IMR-90 (cell line): ENCODE measurements at regions not wholly inside any gene's neighbourhood (a gene's known extent, or its start where the extent isn't known, plus 50 kb on each side); places are given as distances from the start of the nearest gene placed in this dataset.

Experiments used
- ATAC-seq: fragments of 200-7000 bp; cut with Tn5 transposase; 2 replicates; pipeline ENCODE4 v1.9.1; 2020; ENCODE audit warnings: low read depth, mild to moderate bottlenecking, moderate library complexity
- BruUV-seq: library from RNA; stranded (reverse); fragments of 400-500 nt; replicated peaks from 2 replicates; lab custom pipeline; 2021; lab: Mats Ljungman, UMichigan
- CTCF ChIA-PET: fragments of 300-600 bp; formaldehyde crosslinking; extraction: SDS; loops from one replicate; lab custom pipeline; 2021; ENCODE audit warnings: antibody characterized with exemption; lab: Yijun Ruan, JAX
- POLR2A ChIA-PET: fragments of 300-600 bp; sonication (Branson Sonifier 250); formaldehyde crosslinking; loops from one replicate; lab custom pipeline; 2022; ENCODE audit warnings: antibody characterized with exemption; ENCODE audit not compliant: unreplicated experiment; lab: Charles Lee
- DNase-seq: peaks from one replicate; pipeline ENCODE4 v3.0.0; 2013
- H2AFZ ChIP-seq: replicated peaks from 2 replicates; pipeline ENCODE3; 2013; ENCODE audit warnings: low read length, mild to moderate bottlenecking; ENCODE audit not compliant: poor library complexity
- H2AK5ac ChIP-seq: 2 replicates; pipeline ENCODE4 v1.6.1; 2013; ENCODE audit warnings: low read depth, low read length, inconsistent platforms
- H2AK9ac ChIP-seq: replicated peaks from 2 replicates; pipeline ENCODE3; 2013; ENCODE audit warnings: mild to moderate bottlenecking, low read depth, low read length, moderate library complexity; ENCODE audit not compliant: poor library complexity
- H2BK120ac ChIP-seq: 2 replicates; pipeline ENCODE4 v1.6.1; 2013; ENCODE audit warnings: low read depth, low read length, inconsistent platforms
- H2BK15ac ChIP-seq: 3 replicates; pipeline ENCODE4 v1.6.1; 2013; ENCODE audit warnings: low read depth, low read length, inconsistent platforms
- H2BK20ac ChIP-seq: 2 replicates; pipeline ENCODE4 v1.6.1; 2013; ENCODE audit warnings: low read depth, mild to moderate bottlenecking, inconsistent platforms, low read length, moderate library complexity
- H2BK5ac ChIP-seq: 2 replicates; pipeline ENCODE4 v1.6.1; 2013; ENCODE audit warnings: mild to moderate bottlenecking, low read depth, low read length, inconsistent platforms; ENCODE audit not compliant: poor library complexity, severe bottlenecking
- H3K14ac ChIP-seq: replicated peaks from 2 replicates; pipeline ENCODE4 v1.6.1; 2013; ENCODE audit warnings: low read depth, low read length, inconsistent platforms
- H3K18ac ChIP-seq: 2 replicates; pipeline ENCODE4 v1.6.1; 2013; ENCODE audit warnings: low read depth, low read length, control low read depth
- H3K23ac ChIP-seq: 2 replicates; pipeline ENCODE4 v1.6.1; 2013; ENCODE audit warnings: low read depth, low read length, inconsistent platforms
- H3K27ac ChIP-seq: 2 replicates; pipeline ENCODE4 v1.5.1; 2013; ENCODE audit warnings: mild to moderate bottlenecking, control low read depth, low read length; ENCODE audit not compliant: insufficient read depth
- H3K27me3 ChIP-seq: 2 replicates; pipeline ENCODE4 v1.6.1; 2013; ENCODE audit warnings: low read length; ENCODE audit not compliant: control insufficient read depth, insufficient read depth
- H3K36me3 ChIP-seq: 2 replicates; pipeline ENCODE4 v1.6.1; 2013; ENCODE audit warnings: low read length, mixed read lengths; ENCODE audit not compliant: control insufficient read depth, insufficient read depth
- H3K4ac ChIP-seq: 2 replicates; pipeline ENCODE4 v1.6.1; 2013; ENCODE audit warnings: low read depth, low read length, inconsistent platforms
- H3K4me1 ChIP-seq: 2 replicates; pipeline ENCODE4 v1.6.1; 2013; ENCODE audit warnings: low read length, mixed read lengths; ENCODE audit not compliant: control insufficient read depth, insufficient read depth
- H3K4me2 ChIP-seq: 2 replicates; pipeline ENCODE4 v1.6.1; 2013; ENCODE audit warnings: low read depth, mild to moderate bottlenecking, control low read depth, low read length, moderate library complexity
- H3K4me3 ChIP-seq: 2 replicates; pipeline ENCODE4 v1.5.1; 2013; ENCODE audit warnings: low read depth, mild to moderate bottlenecking, control low read depth, low read length, moderate library complexity; ENCODE audit not compliant: insufficient read depth
- H3K56ac ChIP-seq: 2 replicates; pipeline ENCODE4 v1.6.1; 2013; ENCODE audit warnings: low read length, inconsistent platforms; ENCODE audit not compliant: insufficient read depth; ENCODE audit errors: extremely low read depth
- H3K79me1 ChIP-seq, 2 experiments: 2 replicates each; pipeline ENCODE4 v1.6.1; 2013; ENCODE audit warnings: low read length in 2 of 2, inconsistent platforms in 1 of 2, low read depth in 1 of 2
- H3K9ac ChIP-seq: 2 replicates; pipeline ENCODE4 v1.6.1; 2013; ENCODE audit warnings: low read depth, low read length, control low read depth
- H3K9me1 ChIP-seq: 2 replicates; pipeline ENCODE4 v1.6.1; 2013; ENCODE audit warnings: low read length, inconsistent platforms; ENCODE audit not compliant: insufficient read depth
- H3K9me3 ChIP-seq: 2 replicates; pipeline ENCODE4 v1.6.1; 2013; ENCODE audit warnings: low read length; ENCODE audit not compliant: control insufficient read depth, insufficient read depth
- H4K20me1 ChIP-seq: 2 replicates; pipeline ENCODE4 v1.6.1; 2013; ENCODE audit warnings: low read length, inconsistent platforms; ENCODE audit not compliant: insufficient read depth
- H4K5ac ChIP-seq: 2 replicates; pipeline ENCODE4 v1.6.1; 2013; ENCODE audit warnings: mild to moderate bottlenecking, low read depth, low read length, control low read depth
- H4K8ac ChIP-seq, 2 experiments: 2 replicates each; pipeline ENCODE4 v1.6.1; 2013; ENCODE audit warnings: low read depth in 2 of 2, low read length in 2 of 2, control low read depth in 1 of 2, inconsistent platforms in 1 of 2
- H4K91ac ChIP-seq: 2 replicates; pipeline ENCODE4 v1.6.1; 2013; ENCODE audit warnings: low read depth, low read length, inconsistent platforms; ENCODE audit not compliant: insufficient read depth
- BHLHE40 ChIP-seq: fragments of 150-350 bp; IDR thresholded peaks from 2 replicates; pipeline ENCODE4 v1.6.1; 2016; ENCODE audit warnings: mild to moderate bottlenecking, low read depth, low read length
- CEBPB ChIP-seq: IDR thresholded peaks from 2 replicates; pipeline ENCODE4 v1.6.1; 2012; ENCODE audit warnings: low read depth, low read length, improper control_type of control experiment
- FOS ChIP-seq: fragments of 150-350 bp; IDR thresholded peaks from 2 replicates; pipeline ENCODE4 v1.6.1; 2016; ENCODE audit warnings: low read depth, low read length
- MAZ ChIP-seq: IDR thresholded peaks from 2 replicates; pipeline ENCODE4 v1.6.1; 2012; ENCODE audit warnings: low read depth, mild to moderate bottlenecking, low read length, improper control_type of control experiment, moderate library complexity, borderline replicate concordance
- MXI1 ChIP-seq: IDR thresholded peaks from 2 replicates; pipeline ENCODE4 v1.6.1; 2012; ENCODE audit warnings: low read depth, mild to moderate bottlenecking, low read length, moderate library complexity, borderline replicate concordance
- NFE2L2 ChIP-seq: fragments of 150-350 bp; IDR thresholded peaks from 2 replicates; pipeline ENCODE4 v1.6.1; 2016; ENCODE audit warnings: low read depth, mild to moderate bottlenecking, low read length
- POLR2A ChIP-seq: IDR thresholded peaks from 2 replicates; pipeline ENCODE4 v1.6.1; 2012; ENCODE audit warnings: mild to moderate bottlenecking, low read depth, low read length
- RAD21 ChIP-seq: IDR thresholded peaks from 2 replicates; pipeline ENCODE4 v1.6.1; 2012; ENCODE audit warnings: low read length, improper control_type of control experiment
- RCOR1 ChIP-seq: IDR thresholded peaks from 2 replicates; pipeline ENCODE4 v1.6.1; 2012; ENCODE audit warnings: mild to moderate bottlenecking, low read length, improper control_type of control experiment; ENCODE audit not compliant: insufficient replicate concordance
- RFX5 ChIP-seq: IDR thresholded peaks from 2 replicates; pipeline ENCODE4 v1.8.0; 2012; ENCODE audit warnings: low read depth, mild to moderate bottlenecking, low read length, moderate library complexity
- SMC3 ChIP-seq: fragments of 150-350 bp; IDR thresholded peaks from 2 replicates; pipeline ENCODE4 v1.6.1; 2016; ENCODE audit warnings: low read depth, mild to moderate bottlenecking, antibody characterized with exemption, low read length, moderate library complexity
- WGBS, 2 experiments: methylation state at CpG; one replicate each; pipeline versions ENCODE4 v1.1.5 to v1.1.7; 2013; ENCODE audit warnings: missing lambda C conversion rate in 2 of 2; ENCODE audit not compliant: insufficient read length in 1 of 2; ENCODE audit errors: extremely low coverage in 2 of 2; 5-methylcytosine and 5-hydroxymethylcytosine counted together
- dilution Hi-C: fragments of 300-500 bp; cut with HindIII; formaldehyde crosslinking; loops from one replicate; pipeline ENCODE4 v1.14.3; 2018; ENCODE audit warnings: low sequenced_read_pairs; ENCODE audit not compliant: unreplicated experiment
- in situ Hi-C: fragments of 300-500 bp; cut with MboI; formaldehyde crosslinking; loops from 3 replicates; pipeline ENCODE4 v1.14.3; 2019; ENCODE audit warnings: low sequenced_read_pairs, inconsistent platforms, mixed read lengths
- intact Hi-C: fragments of 100-400 bp; cut with micrococcal nuclease; formaldehyde crosslinking; loops from 2 replicates; pipeline ENCODE4 v1.10.0; 2022
- TF ChIP-seq, protein P1 (sequence below): fragments of 150-350 bp; IDR thresholded peaks from 2 replicates; pipeline ENCODE4 v1.6.1; 2016; ENCODE audit warnings: low read depth, mild to moderate bottlenecking, low read length, moderate library complexity, borderline replicate concordance

DNA sequence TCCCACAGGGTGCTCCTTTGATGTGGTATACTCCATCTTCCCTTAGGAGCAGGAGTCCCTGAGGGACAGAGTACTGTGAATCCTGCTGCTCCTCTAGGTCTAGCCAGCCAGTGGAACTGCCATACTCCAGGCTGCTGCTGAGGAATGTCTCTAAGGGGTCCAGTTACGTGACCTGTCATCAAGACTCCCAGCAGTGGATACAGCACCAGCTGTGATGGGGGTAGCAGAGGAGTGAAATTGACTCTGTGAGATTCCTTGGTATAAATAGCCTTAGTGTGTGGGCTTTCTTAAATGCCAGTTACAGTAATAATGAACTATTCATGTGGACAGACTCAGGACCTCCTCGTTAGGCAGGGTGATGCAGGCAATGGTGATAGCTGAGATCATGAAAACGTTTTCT is 140.4 kb upstream of the LUZP2 start:
- Histone ChIP-seq H3K36me3 (no peaks in the 10 kb centered on the region), H3K4me3 (no peak overlapping the region), H4K20me1 (no peaks in the 10 kb centered on the region), H3K9me3 (no peaks in the 10 kb centered on the region), H3K9ac (no peak overlapping the region), H3K27me3 (no peaks in the 10 kb centered on the region), H3K79me1 (no peaks in the 10 kb centered on the region), H4K8ac (no peak overlapping the region), H4K91ac (no peak overlapping the region), H3K14ac (no peak overlapping the region), H2BK5ac (no peak overlapping the region), H2BK20ac (no peak overlapping the region), H3K56ac (no peak overlapping the region), H2BK120ac (no peak overlapping the region), H2AK5ac (no peak overlapping the region), H4K5ac (no peak overlapping the region), H3K23ac (no peak overlapping the region), H3K9me1 (no peaks in the 10 kb centered on the region), H3K4me1 (peaks cover 2% of the 10 kb centered on the region; the same call in 1 of the 2 replicates), H3K4me2 (no peak overlapping the region), H2AK9ac (peak overlapping the region; percentile 61), H3K18ac (no peak overlapping the region), H2BK15ac (no peak overlapping the region), H3K4ac (no peak overlapping the region), H2AFZ (peak overlapping the region; percentile 43), H3K27ac (no peak overlapping the region)
- ChIA-PET POLR2A (no interaction called here), CTCF (no interaction called here)
- ATAC-seq (no peak), DNase-seq (peak; percentile 1)
- in situ Hi-C loops: no loop called here
- TF ChIP-seq POLR2A (no peak), RCOR1 (no peak), MAZ (no peak), RFX5 (no peak), NFE2L2 (no peak), BHLHE40 (no peak), FOS (no peak), MXI1 (no peak), CEBPB (no peak), RAD21 (no peak), SMC3 (no peak)
- TF ChIP-seq, protein P1, sequence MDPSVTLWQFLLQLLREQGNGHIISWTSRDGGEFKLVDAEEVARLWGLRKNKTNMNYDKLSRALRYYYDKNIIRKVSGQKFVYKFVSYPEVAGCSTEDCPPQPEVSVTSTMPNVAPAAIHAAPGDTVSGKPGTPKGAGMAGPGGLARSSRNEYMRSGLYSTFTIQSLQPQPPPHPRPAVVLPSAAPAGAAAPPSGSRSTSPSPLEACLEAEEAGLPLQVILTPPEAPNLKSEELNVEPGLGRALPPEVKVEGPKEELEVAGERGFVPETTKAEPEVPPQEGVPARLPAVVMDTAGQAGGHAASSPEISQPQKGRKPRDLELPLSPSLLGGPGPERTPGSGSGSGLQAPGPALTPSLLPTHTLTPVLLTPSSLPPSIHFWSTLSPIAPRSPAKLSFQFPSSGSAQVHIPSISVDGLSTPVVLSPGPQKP: no peak
- dilution Hi-C loops: no loop called here
- WGBS, 2 experiments: no CpG with 5 or more reads among the region's 3 CpGs
- intact Hi-C loops: no loop called here
- BruUV-seq: no TSS peak
